ENCODE measurements at regions not wholly inside any gene's neighbourhood (a gene's known extent, or its start where the extent isn't known, plus 50 kb on each side); places are given as distances from the start of the nearest gene placed in this dataset.

DNA sequence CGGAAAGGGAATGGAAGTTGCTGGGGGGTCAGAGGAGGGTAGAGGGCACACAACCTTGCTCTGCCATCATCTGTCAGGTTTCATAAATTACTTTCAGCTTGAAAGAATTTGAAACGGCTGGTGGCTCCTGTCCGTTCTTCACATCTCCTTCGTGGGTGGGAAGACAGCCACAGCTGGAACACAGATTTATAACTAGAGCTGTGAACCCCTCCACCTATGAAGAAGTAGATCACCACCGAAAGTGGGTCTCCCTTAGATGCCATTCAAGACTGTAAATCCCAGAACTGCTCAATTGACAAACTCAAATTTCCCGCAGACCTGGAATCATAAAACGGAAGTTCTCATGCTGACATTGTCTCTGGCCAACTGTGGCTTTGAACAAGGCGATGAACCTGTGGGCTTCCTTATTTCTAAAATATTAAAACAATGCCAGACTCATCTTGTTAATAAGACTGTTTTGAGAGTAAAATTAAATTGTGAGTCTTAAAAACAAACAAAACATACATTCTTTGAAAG lies 65.3 kb downstream of the BTBD3 start:
- H2BK120ac ChIP-seq (ENCODE audit: low read depth, low read length, poor library complexity, severe bottlenecking), result no peak overlapping the region
- H3K9me3 Mint-ChIP-seq, result no peaks in the 10 kb centered on the region

More for the DNA sequence above, 65.3 kb downstream of the BTBD3 start:
- H3K4me1 ChIP-seq (ENCODE audit: insufficient read depth, low read length), result peaks cover 8% of the 10 kb centered on the region; the same call in 1 of the 2 replicates
- no peak overlapping the region for H4K8ac ChIP-seq (replicated peaks; ENCODE audit: insufficient read length, low read depth, low read length)
- Mint-ChIP-seq H3K4me3 (no peak overlapping the region), H3K27me3 (ENCODE audit: low read depth) (no peaks in the 10 kb centered on the region), H3K36me3 (ENCODE audit: insufficient read depth in 1 of 3, low read depth in 3 of 3) (peaks cover 0 to 4% (median 0%) of the 10 kb centered on the region in 3 experiments; a peak in 2 of 7 replicates), H3K4me1 (peaks cover 31 to 35% of the 10 kb centered on the region in 2 experiments), H3K27ac (no peak overlapping the region)
- H3K9me3 ChIP-seq (ENCODE audit: control insufficient read depth, low read depth, low read length), result no peaks in the 10 kb centered on the region
- H3K14ac ChIP-seq (ENCODE audit: insufficient read depth, low read length), result no peak overlapping the region
- H3K4me2 ChIP-seq (ENCODE audit: insufficient read depth, insufficient read length, low read length), result no peak overlapping the region
- no peak overlapping the region for H3K56ac ChIP-seq (ENCODE audit: insufficient read length, low read depth, low read length)
- H3K9ac ChIP-seq (ENCODE audit: extremely low read depth, insufficient read length, low read length), result no peak overlapping the region
- H3K27ac ChIP-seq (ENCODE audit: insufficient read length, low read depth, low read length), result no peak overlapping the region
- no peak overlapping the region for H2BK5ac ChIP-seq (ENCODE audit: insufficient read length, low read length)
- no peak overlapping the region for H2BK12ac ChIP-seq (ENCODE audit: insufficient read length, low read depth, low read length)
- no peak overlapping the region for H3K4ac ChIP-seq (ENCODE audit: low read depth, low read length)
- H4K5ac ChIP-seq (ENCODE audit: insufficient read length, low read depth, low read length), result no peak overlapping the region
- no peaks in the 10 kb centered on the region for H4K20me1 ChIP-seq (ENCODE audit: control insufficient read depth, insufficient read depth, insufficient read length)
- no peaks in the 10 kb centered on the region for H3K27me3 ChIP-seq (ENCODE audit: insufficient read depth, low read length)
- H3K23me2 ChIP-seq (ENCODE audit: insufficient read length, low read depth, low read length, poor library complexity, severe bottlenecking), result no peaks in the 10 kb centered on the region
- no peaks in the 10 kb centered on the region for H3K79me2 ChIP-seq (ENCODE audit: insufficient read depth, low read length)
- H2AFZ ChIP-seq (ENCODE audit: low read length), result no peak overlapping the region
- no CpG with 5 or more reads among the region's 8 CpGs for WGBS (ENCODE audit: extremely low coverage, insufficient read length, low lambda C conversion rate)
- DNase-seq, result no peak
- no peak overlapping the region for H3T11ph ChIP-seq (ENCODE audit: low read length)
- H2AK5ac ChIP-seq (ENCODE audit: insufficient read length, low read length), result no peak overlapping the region
- no peak overlapping the region for H4K91ac ChIP-seq (ENCODE audit: insufficient read length, low read depth, low read length)
- no peak overlapping the region for H2BK20ac ChIP-seq (ENCODE audit: low read depth, low read length, poor library complexity, severe bottlenecking)
- H3K23ac ChIP-seq (ENCODE audit: insufficient read length, low read depth, low read length), result no peak overlapping the region
- TF ChIP-seq, protein P1, sequence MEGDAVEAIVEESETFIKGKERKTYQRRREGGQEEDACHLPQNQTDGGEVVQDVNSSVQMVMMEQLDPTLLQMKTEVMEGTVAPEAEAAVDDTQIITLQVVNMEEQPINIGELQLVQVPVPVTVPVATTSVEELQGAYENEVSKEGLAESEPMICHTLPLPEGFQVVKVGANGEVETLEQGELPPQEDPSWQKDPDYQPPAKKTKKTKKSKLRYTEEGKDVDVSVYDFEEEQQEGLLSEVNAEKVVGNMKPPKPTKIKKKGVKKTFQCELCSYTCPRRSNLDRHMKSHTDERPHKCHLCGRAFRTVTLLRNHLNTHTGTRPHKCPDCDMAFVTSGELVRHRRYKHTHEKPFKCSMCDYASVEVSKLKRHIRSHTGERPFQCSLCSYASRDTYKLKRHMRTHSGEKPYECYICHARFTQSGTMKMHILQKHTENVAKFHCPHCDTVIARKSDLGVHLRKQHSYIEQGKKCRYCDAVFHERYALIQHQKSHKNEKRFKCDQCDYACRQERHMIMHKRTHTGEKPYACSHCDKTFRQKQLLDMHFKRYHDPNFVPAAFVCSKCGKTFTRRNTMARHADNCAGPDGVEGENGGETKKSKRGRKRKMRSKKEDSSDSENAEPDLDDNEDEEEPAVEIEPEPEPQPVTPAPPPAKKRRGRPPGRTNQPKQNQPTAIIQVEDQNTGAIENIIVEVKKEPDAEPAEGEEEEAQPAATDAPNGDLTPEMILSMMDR (conservative IDR thresholded peaks at IDR 0.05), result no peak
- H3K18ac ChIP-seq (ENCODE audit: insufficient read length, low read depth, low read length), result no peak overlapping the region
- H2BK15ac ChIP-seq (ENCODE audit: low read depth, low read length), result no peak overlapping the region
- no peaks in the 10 kb centered on the region for H3K79me1 ChIP-seq (ENCODE audit: insufficient read depth, low read depth, low read length, poor library complexity, severe bottlenecking)
